Fibroblast of pulmonary artery (primary cell): ENCODE measurements at regions not wholly inside any gene's neighbourhood (a gene's known extent, or its start where the extent isn't known, plus 50 kb on each side); places are given as distances from the start of the nearest gene placed in this dataset.
"Not testable (repeated sequence)": the region's sequence is repeated elsewhere in the genome, so short reads cannot be mapped to it uniquely, and the experiment has no call there.

Experiments used
- DNase-seq: peaks from one replicate; pipeline ENCODE4 v3.0.0-alpha.2; 2010; ENCODE audit warnings: low read depth
- H3K4me3 ChIP-seq: replicated peaks from 2 replicates; pipeline ENCODE4 v1.5.1; 2011; ENCODE audit warnings: low read depth, mild to moderate bottlenecking, control low read depth, low read length, moderate library complexity
- CTCF ChIP-seq: IDR thresholded peaks from 2 replicates; pipeline ENCODE4 v1.5.1; 2011; ENCODE audit warnings: mild to moderate bottlenecking, control low read depth, low read length, inconsistent platforms; ENCODE audit errors: missing control alignments

- no peak overlapping the region for H3K4me3 ChIP-seq
- DNase-seq, result no peak
- TF ChIP-seq CTCF, result no peak
Measured at GRCh38 chr1:224543453-224543852, 72.7 kb upstream of the CNIH3 start.

GRCh38 chr1:224544346-224545110 is 71.6 kb upstream of the CNIH3 start:
- no peak for TF ChIP-seq CTCF
- no peak overlapping the region for H3K4me3 ChIP-seq
- DNase-seq, result no peak

GRCh38 chr1:224545571-224545970 is 70.5 kb upstream of the CNIH3 start:
- H3K4me3 ChIP-seq, result no peak overlapping the region
- no peak for DNase-seq
- no peak for TF ChIP-seq CTCF

GRCh38 chr1:224548676-224549075 is 67.4 kb upstream of the CNIH3 start:
- TF ChIP-seq CTCF, result no peak
- DNase-seq, result no peak
- H3K4me3 ChIP-seq, result no peak overlapping the region

- not testable (repeated sequence) for DNase-seq, H3K4me3 ChIP-seq
Measured at GRCh38 chr1:224551189-224551588, 64.9 kb upstream of the CNIH3 start.

- DNase-seq, result no peak
- TF ChIP-seq CTCF, result no peak
- no peak overlapping the region for H3K4me3 ChIP-seq
Measured at GRCh38 chr1:224554056-224554455, 62.1 kb upstream of the CNIH3 start.

GRCh38 chr1:224554620-224555259 is 61.4 kb upstream of the CNIH3 start:
- H3K4me3 ChIP-seq, result no peak overlapping the region
- no peak for TF ChIP-seq CTCF
- DNase-seq, result no peak
